ENCODE measurements at regions not wholly inside any gene's neighbourhood (a gene's known extent, or its start where the extent isn't known, plus 50 kb on each side); places are given as distances from the start of the nearest gene placed in this dataset.

- TF ChIP-seq CTCF (IDR thresholded peaks at IDR 0.05) (no peak), POLR2A (IDR thresholded peaks at IDR 0.05) (no peak), POLR2AphosphoS5 (IDR thresholded peaks at IDR 0.05; ENCODE audit: insufficient read depth in 1 of 2, low read depth in 1 of 2) (no peak)
Measured at GRCh38 chrX:75642811-75643361, 120.0 kb upstream of the ZDHHC15 start.

Data from vagina (tissue), 2 donors.